H1 (cell line): ENCODE measurements at regions not wholly inside any gene's neighbourhood (a gene's known extent, or its start where the extent isn't known, plus 50 kb on each side); places are given as distances from the start of the nearest gene placed in this dataset.

ENCODE experiments used
- CTCF ChIA-PET: fragments of 300-600 bp; sonication (Branson Sonifier 250); formaldehyde crosslinking; loops from one replicate; lab custom pipeline; 2021; ENCODE audit not compliant: partially characterized antibody; lab: Charles Lee
- POLR2A ChIA-PET: fragments of 300-600 bp; sonication (Branson Sonifier 250); formaldehyde crosslinking; loops from one replicate; lab custom pipeline; 2021; ENCODE audit warnings: inconsistent platforms; ENCODE audit not compliant: partially characterized antibody; lab: Charles Lee
- DNase-seq, 2 experiments: peaks; one replicate each; pipeline versions ENCODE4 v3.0.0 to v3.0.0-alpha.2; 2010 to 2022; ENCODE audit warnings: low spot score in 2 of 2, low read depth in 1 of 2, mixed read lengths in 1 of 2
- FAIRE-seq: peaks from 2 replicates; lab custom pipeline; 2011; peaks lifted over from hg19 to GRCh38; lab: Jason Lieb, UNC
- H2AFZ ChIP-seq: 2 replicates; pipeline ENCODE4 v1.8.1; 2012; ENCODE audit warnings: low read length, inconsistent platforms
- H2AK5ac ChIP-seq: 2 replicates; pipeline ENCODE4 v1.6.1; 2013; ENCODE audit warnings: low read depth, low read length
- H2BK120ac ChIP-seq: replicated peaks from 2 replicates; pipeline ENCODE3; 2013; ENCODE audit warnings: low read depth, low read length, inconsistent platforms
- H2BK12ac ChIP-seq: 2 replicates; pipeline ENCODE4 v1.6.1; 2013; ENCODE audit warnings: low read depth, low read length
- H2BK15ac ChIP-seq: 2 replicates; pipeline ENCODE4 v1.6.1; 2013; ENCODE audit warnings: low read length
- H2BK20ac ChIP-seq: 2 replicates; pipeline ENCODE4 v1.6.1; 2013; ENCODE audit warnings: low read length
- H2BK5ac ChIP-seq: 2 replicates; pipeline ENCODE4 v1.6.1; 2013; ENCODE audit warnings: low read depth, low read length
- H3K14ac ChIP-seq: 2 replicates; pipeline ENCODE4 v1.6.1; 2013; ENCODE audit warnings: inconsistent platforms; ENCODE audit not compliant: insufficient read length
- H3K18ac ChIP-seq: 2 replicates; pipeline ENCODE4 v1.6.1; 2013; ENCODE audit warnings: low read length; ENCODE audit errors: extremely low read depth
- H3K23ac ChIP-seq: 2 replicates; pipeline ENCODE4 v1.6.1; 2013; ENCODE audit warnings: inconsistent platforms; ENCODE audit not compliant: insufficient read length
- H3K23me2 ChIP-seq: 2 replicates; pipeline ENCODE4 v1.6.1; 2013; ENCODE audit warnings: low read depth, low read length
- H3K27ac ChIP-seq: 2 replicates; pipeline ENCODE4 v1.6.1; 2011; ENCODE audit warnings: low read depth, low read length, inconsistent platforms
- H3K27me3 ChIP-seq, 4 experiments: replicated peaks in 1 of 4; 1 replicate in 1 of 4; 2 replicates in 3 of 4; pipeline versions ENCODE4 v1.6.1 to v1.8.1; 2011 to 2013; ENCODE audit warnings: low read length in 3 of 4, mild to moderate bottlenecking in 3 of 4, inconsistent platforms in 2 of 4, mixed read lengths in 2 of 4, moderate library complexity in 1 of 4; ENCODE audit not compliant: control insufficient read depth in 3 of 4, insufficient read depth in 3 of 4; ENCODE audit errors: extremely low read depth in 1 of 4
- H3K36me3 ChIP-seq, 4 experiments: 2 replicates each; pipeline versions ENCODE4 v1.6.1 to v1.8.1; 2011 to 2013; ENCODE audit warnings: mild to moderate bottlenecking in 4 of 4, low read length in 3 of 4, moderate library complexity in 2 of 4, control low read depth in 1 of 4, inconsistent platforms in 1 of 4; ENCODE audit not compliant: insufficient read depth in 4 of 4, control insufficient read depth in 2 of 4
- H3K4ac ChIP-seq: replicated peaks from 2 replicates; pipeline ENCODE3; 2013; ENCODE audit warnings: low read length, low read depth, mixed read lengths, inconsistent platforms; ENCODE audit not compliant: insufficient read length
- H3K4me1 ChIP-seq, 4 experiments: replicated peaks in 1 of 4; 1 replicate in 1 of 4; 2 replicates in 3 of 4; pipeline versions ENCODE4 v1.6.1 to v1.8.1; 2011 to 2013; ENCODE audit warnings: low read length in 3 of 4, inconsistent platforms in 2 of 4, mixed read lengths in 1 of 4; ENCODE audit not compliant: insufficient read depth in 4 of 4, control insufficient read depth in 3 of 4
- H3K4me2 ChIP-seq, 2 experiments: 2 replicates each; pipeline versions ENCODE4 v1.6.1 to v1.8.1; 2011 to 2013; ENCODE audit warnings: low read depth in 2 of 2, low read length in 2 of 2, control low read depth in 1 of 2, inconsistent platforms in 1 of 2, mild to moderate bottlenecking in 1 of 2; ENCODE audit not compliant: insufficient read depth in 1 of 2
- H3K4me3 ChIP-seq, 4 experiments: fragments of 200-600, 300-600 bp in 1 of 4; sonication (generic), shearing (Covaris generic), sonication (Bioruptor Twin) in 1 of 4; 2 replicates each; pipeline versions ENCODE4 v1.5.1 to v1.8.1; 2011 to 2016; ENCODE audit warnings: low read length in 4 of 4, low read depth in 3 of 4, control low read depth in 2 of 4, inconsistent platforms in 2 of 4, mild to moderate bottlenecking in 2 of 4, mixed read lengths in 1 of 4, moderate library complexity in 1 of 4; ENCODE audit not compliant: insufficient read depth in 2 of 4; ENCODE audit errors: extremely low read depth in 1 of 4
- H3K56ac ChIP-seq: replicated peaks from 2 replicates; pipeline ENCODE3; 2013; ENCODE audit warnings: low read depth, mild to moderate bottlenecking, mixed read lengths, low read length, inconsistent platforms; ENCODE audit not compliant: insufficient read length
- H3K79me1 ChIP-seq: 2 replicates; pipeline ENCODE4 v1.6.1; 2013; ENCODE audit warnings: low read depth, low read length, control low read depth
- H3K79me2 ChIP-seq, 2 experiments: 2 replicates each; pipeline versions ENCODE4 v1.6.1 to v1.8.1; 2012 to 2013; ENCODE audit warnings: low read length in 2 of 2, mild to moderate bottlenecking in 2 of 2, inconsistent platforms in 1 of 2; ENCODE audit not compliant: insufficient read depth in 2 of 2, control insufficient read depth in 1 of 2
- H3K9ac ChIP-seq, 4 experiments: replicated peaks in 1 of 4; 1 replicate in 1 of 4; 2 replicates in 3 of 4; pipeline versions ENCODE4 v1.6.1 to v1.8.1; 2011 to 2013; ENCODE audit warnings: low read depth in 3 of 4, low read length in 3 of 4, control low read depth in 2 of 4, mild to moderate bottlenecking in 2 of 4, moderate library complexity in 2 of 4, inconsistent platforms in 1 of 4; ENCODE audit errors: extremely low read depth in 1 of 4
- H3K9me3 ChIP-seq, 2 experiments: 2 replicates each; pipeline versions ENCODE4 v1.6.1 to v1.8.1; 2012 to 2013; ENCODE audit warnings: mild to moderate bottlenecking in 2 of 2, moderate library complexity in 2 of 2, control low read depth in 1 of 2, inconsistent platforms in 1 of 2, low read depth in 1 of 2, low read length in 1 of 2, mixed read lengths in 1 of 2; ENCODE audit not compliant: insufficient read depth in 2 of 2
- H4K20me1 ChIP-seq, 2 experiments: replicated peaks in 1 of 2; 2 replicates each; pipeline versions ENCODE3 to v1.8.1; 2011 to 2013; ENCODE audit warnings: inconsistent platforms in 2 of 2, low read length in 2 of 2, mild to moderate bottlenecking in 1 of 2; ENCODE audit not compliant: insufficient read depth in 2 of 2, control insufficient read depth in 1 of 2
- H4K5ac ChIP-seq: 2 replicates; pipeline ENCODE4 v1.6.1; 2013; ENCODE audit warnings: low read length, low read depth, mixed read lengths, inconsistent platforms; ENCODE audit not compliant: insufficient read length
- H4K8ac ChIP-seq: 2 replicates; pipeline ENCODE4 v1.8.0; 2013; ENCODE audit warnings: mild to moderate bottlenecking, moderate library complexity, low read length, inconsistent platforms; ENCODE audit not compliant: insufficient read depth; ENCODE audit errors: extremely low read depth
- H4K91ac ChIP-seq: replicated peaks from 2 replicates; pipeline ENCODE3; 2013; ENCODE audit warnings: low read length, mixed read lengths, inconsistent platforms; ENCODE audit not compliant: insufficient read length
- CREB1 ChIP-seq: IDR thresholded peaks from 2 replicates; pipeline ENCODE4 v1.6.1; 2012; ENCODE audit warnings: inconsistent platforms
- EGR1 ChIP-seq: IDR thresholded peaks from 2 replicates; pipeline ENCODE4 v1.6.1; 2011; ENCODE audit warnings: low read depth, low read length, borderline replicate concordance
- FOSL1 ChIP-seq: IDR thresholded peaks from 2 replicates; pipeline ENCODE4 v1.6.1; 2011; ENCODE audit warnings: mild to moderate bottlenecking, low read depth, low read length, moderate library complexity; ENCODE audit not compliant: insufficient read depth
- JUND ChIP-seq: IDR thresholded peaks from 2 replicates; pipeline ENCODE4 v1.6.1; 2011; ENCODE audit warnings: mild to moderate bottlenecking, improper control_type of control experiment, low read length
- NRF1 ChIP-seq: IDR thresholded peaks from 2 replicates; pipeline ENCODE4 v1.6.1; 2011; ENCODE audit warnings: mild to moderate bottlenecking, low read depth, low read length, improper control_type of control experiment
- WGBS, 2 experiments: shearing (Covaris generic) in 1 of 2; methylation state at CpG; one replicate each; pipeline versions ENCODE4 v1.1.6 to v1.1.7; 2013 to 2015; ENCODE audit warnings: low lambda C conversion rate in 2 of 2, mixed read lengths in 2 of 2, inconsistent platforms in 1 of 2, low coverage in 1 of 2, missing lambda C conversion rate in 1 of 2; ENCODE audit not compliant: insufficient replicate concordance in 2 of 2, insufficient coverage in 1 of 2, insufficient read length in 1 of 2; ENCODE audit errors: extremely low coverage in 1 of 2, missing lambda C conversion rate in 1 of 2; 5-methylcytosine and 5-hydroxymethylcytosine counted together
- TF ChIP-seq, protein P1 (sequence below): IDR thresholded peaks from 2 replicates; pipeline ENCODE4 v1.6.1; 2012; ENCODE audit warnings: low read length, inconsistent platforms
- TF ChIP-seq, protein P2 (sequence below): IDR thresholded peaks from 2 replicates; pipeline ENCODE4 v1.6.1; 2012; ENCODE audit warnings: inconsistent platforms

DNA sequence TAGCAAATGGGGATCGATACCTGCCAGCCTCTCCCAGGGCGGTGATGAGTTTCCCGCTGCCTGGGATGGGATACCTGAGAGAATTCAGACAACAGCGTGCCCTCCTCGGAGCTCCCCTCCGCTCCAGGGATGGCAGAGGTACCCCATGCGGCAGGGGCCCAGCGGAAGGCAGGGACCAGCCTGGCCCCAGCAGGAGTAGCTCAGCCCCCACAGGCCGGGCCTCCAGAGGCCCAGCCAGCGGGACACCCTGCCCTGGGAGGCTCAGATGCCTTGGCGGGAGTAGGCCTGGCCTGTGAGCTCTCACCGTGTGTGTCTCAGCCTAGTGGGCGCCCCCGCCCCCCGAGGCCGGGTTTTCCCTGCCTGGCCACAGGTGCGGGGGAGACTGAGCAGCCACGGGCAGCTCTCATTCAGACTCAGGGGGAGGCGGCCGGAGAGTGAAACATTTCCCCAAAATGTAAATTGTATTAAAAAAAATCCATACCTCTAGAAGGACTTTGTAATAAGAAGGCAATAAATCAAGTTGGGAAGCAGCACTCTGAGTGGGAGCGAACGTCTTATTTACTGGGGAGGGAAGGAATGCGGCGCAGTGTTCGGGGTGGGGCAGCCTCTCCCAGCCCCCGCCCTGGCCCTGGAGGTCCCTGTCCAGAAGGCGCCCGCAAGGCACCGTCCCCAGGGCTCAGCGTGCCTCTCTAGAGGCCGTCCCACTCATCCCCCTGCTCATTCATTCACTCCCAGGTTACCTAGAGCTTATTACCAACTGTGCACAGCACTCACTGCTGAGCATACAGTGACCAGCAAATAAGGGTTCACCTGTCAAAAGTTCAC, 888.0 kb downstream of the BRD1 start:
- H3K23ac ChIP-seq: no peak overlapping the region
- H3K56ac ChIP-seq: no peak overlapping the region
- no peak overlapping the region for H2BK5ac ChIP-seq
- no peaks in the 10 kb centered on the region for H3K4me1 ChIP-seq
- no peak for TF ChIP-seq EGR1
- TF ChIP-seq, protein P1, sequence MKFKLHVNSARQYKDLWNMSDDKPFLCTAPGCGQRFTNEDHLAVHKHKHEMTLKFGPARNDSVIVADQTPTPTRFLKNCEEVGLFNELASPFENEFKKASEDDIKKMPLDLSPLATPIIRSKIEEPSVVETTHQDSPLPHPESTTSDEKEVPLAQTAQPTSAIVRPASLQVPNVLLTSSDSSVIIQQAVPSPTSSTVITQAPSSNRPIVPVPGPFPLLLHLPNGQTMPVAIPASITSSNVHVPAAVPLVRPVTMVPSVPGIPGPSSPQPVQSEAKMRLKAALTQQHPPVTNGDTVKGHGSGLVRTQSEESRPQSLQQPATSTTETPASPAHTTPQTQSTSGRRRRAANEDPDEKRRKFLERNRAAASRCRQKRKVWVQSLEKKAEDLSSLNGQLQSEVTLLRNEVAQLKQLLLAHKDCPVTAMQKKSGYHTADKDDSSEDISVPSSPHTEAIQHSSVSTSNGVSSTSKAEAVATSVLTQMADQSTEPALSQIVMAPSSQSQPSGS: no peak
- no peak for TF ChIP-seq NRF1
- TF ChIP-seq CREB1: no peak
- TF ChIP-seq FOSL1: no peak
- TF ChIP-seq, protein P2, sequence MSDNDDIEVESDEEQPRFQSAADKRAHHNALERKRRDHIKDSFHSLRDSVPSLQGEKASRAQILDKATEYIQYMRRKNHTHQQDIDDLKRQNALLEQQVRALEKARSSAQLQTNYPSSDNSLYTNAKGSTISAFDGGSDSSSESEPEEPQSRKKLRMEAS: no peak
- TF ChIP-seq JUND: no peak
- no peak overlapping the region; the same call in 1 of the 2 replicates for H2BK12ac ChIP-seq
- no peak overlapping the region for H3K14ac ChIP-seq
- H3K27ac ChIP-seq: no peak overlapping the region
- no peak overlapping the region for H2AFZ ChIP-seq
- ChIA-PET CTCF (interaction anchor here (0.6 to 1.5 kb wide), 6 partner anchors 29 to 992 kb away, joined by 3 to 4 read pairs (median 4); no protein-coding TSS in a partner anchor), POLR2A (no interaction called here)
- H2BK20ac ChIP-seq: no peak overlapping the region
- no peak overlapping the region for H3K4ac ChIP-seq
- H3K36me3 ChIP-seq: no peaks in the 10 kb centered on the region
- H2BK15ac ChIP-seq: no peak overlapping the region
- no peaks in the 10 kb centered on the region; a peak in 3 of 7 replicates for H3K27me3 ChIP-seq
- H2BK120ac ChIP-seq: no peak overlapping the region
- FAIRE-seq (no peak), DNase-seq (peak in 1 of 2 experiments; percentile 35)
- H4K8ac ChIP-seq: no peak overlapping the region; the same call in 1 of the 2 replicates
- no peaks in the 10 kb centered on the region for H3K23me2 ChIP-seq
- H3K4me2 ChIP-seq: no peak overlapping the region
- 79% methylated on average over 29 of the region's 31 CpGs; no CpG with 5 or more reads in 1 of the 2 experiments for WGBS, 2 experiments
- no peaks in the 10 kb centered on the region for H4K20me1 ChIP-seq
- H3K79me1 ChIP-seq: no peaks in the 10 kb centered on the region
- no peak overlapping the region for H3K4me3 ChIP-seq
- H3K18ac ChIP-seq: no peak overlapping the region
- H3K9me3 ChIP-seq: peaks cover 11% of the 10 kb centered on the region in 2 experiments
- no peak overlapping the region for H4K5ac ChIP-seq
- no peak overlapping the region for H4K91ac ChIP-seq
- no peaks in the 10 kb centered on the region for H3K79me2 ChIP-seq
- no peak overlapping the region for H2AK5ac ChIP-seq
- H3K9ac ChIP-seq: no peak overlapping the region
